ENCODE measurements at regions not wholly inside any gene's neighbourhood (a gene's known extent, or its start where the extent isn't known, plus 50 kb on each side); places are given as distances from the start of the nearest gene placed in this dataset.

DNA sequence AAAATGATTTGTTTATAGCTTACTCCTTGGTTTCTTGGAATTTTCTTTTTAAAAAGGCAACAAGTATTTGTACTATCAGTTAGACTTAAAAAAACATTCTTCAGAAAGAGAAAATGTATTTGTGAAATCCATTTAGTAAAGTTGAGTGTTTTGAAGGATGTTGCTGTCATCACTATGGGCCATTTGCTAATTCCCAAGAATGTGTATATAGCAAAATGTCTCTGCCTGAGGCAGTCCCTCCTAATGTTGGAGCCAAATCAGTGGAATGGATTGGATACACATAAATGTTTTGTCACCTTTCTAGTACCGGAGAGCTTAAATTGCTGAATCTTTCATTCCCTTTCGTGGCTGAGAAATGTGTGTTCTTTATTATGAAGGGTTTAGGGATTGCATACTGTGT lies 890.2 kb upstream of the ZEB2 start:
- H3K9me2 ChIP-seq (ENCODE audit: insufficient read depth), result 0 out of 2 replicates have a peak, but pooled peaks cover 4% of the 10 kb centered on the region
- H3K4me2 ChIP-seq (ENCODE audit: low read length), result no peak overlapping the region
- no peak overlapping the region for H2AFZ ChIP-seq (ENCODE audit: low read depth, low read length, poor library complexity, severe bottlenecking)
- no peaks in the 10 kb centered on the region for H3K4me1 ChIP-seq (ENCODE audit: control insufficient read depth in 1 of 2, insufficient read depth in 2 of 2, low read length in 2 of 2)
- no TSS peak for BruUV-seq (replicated peaks)
- H3K4me3 ChIP-seq (replicated peaks in 1 of 2; ENCODE audit: low read depth in 1 of 2, low read length in 2 of 2), result no peak overlapping the region
- no peaks in the 10 kb centered on the region for H3K9me3 ChIP-seq (ENCODE audit: control insufficient read depth in 1 of 2, insufficient read depth in 1 of 2, low read depth in 1 of 2, low read length in 2 of 2)
- no peaks in the 10 kb centered on the region for H4K20me1 ChIP-seq (ENCODE audit: insufficient read depth)
- no peak overlapping the region for H3K9ac ChIP-seq (ENCODE audit: low read length)
- H3K79me2 ChIP-seq (ENCODE audit: insufficient read depth, low read length), result no peaks in the 10 kb centered on the region
- no peak for DNase-seq (ENCODE audit: low read depth, low spot score)
- ChIA-PET POLR2A (no interaction called here), CTCF (no interaction called here), RAD21 (ENCODE audit: low non-redundant PET in 1 of 2, low total read pairs in 2 of 2, uncharacterized antibody in 2 of 2, unreplicated experiment in 2 of 2) (no interaction called here)
- intact Hi-C loops (cut with micrococcal nuclease), result no loop called here
- no peak for ATAC-seq
- no peaks in the 10 kb centered on the region for H3K27me3 ChIP-seq (ENCODE audit: insufficient read depth, low read length)
- TF ChIP-seq POLR2AphosphoS5 (IDR thresholded peaks at IDR 0.05; ENCODE audit: low read depth, low read length) (no peak), SP1 (IDR thresholded peaks at IDR 0.05; ENCODE audit: low read depth) (no peak), YY1 (IDR thresholded peaks at IDR 0.05; ENCODE audit: extremely low read depth, insufficient replicate concordance, low read depth, low read length) (no peak), ZBTB33 (IDR thresholded peaks at IDR 0.05; ENCODE audit: extremely low read depth, insufficient replicate concordance, low read length) (no peak), SRF (IDR thresholded peaks at IDR 0.05; ENCODE audit: low read depth) (no peak), EZH2 (IDR thresholded peaks at IDR 0.05) (no peak), JUND (IDR thresholded peaks at IDR 0.05) (no peak), TCF7L2 (IDR thresholded peaks at IDR 0.05; ENCODE audit: borderline replicate concordance, extremely low read depth, insufficient read depth, insufficient read length) (no peak), CEBPB (IDR thresholded peaks at IDR 0.05; ENCODE audit: low read depth) (no peak), EZH2phosphoT487 (IDR thresholded peaks at IDR 0.05; ENCODE audit: borderline replicate concordance) (no peak), EGR1 (IDR thresholded peaks at IDR 0.05; ENCODE audit: low read depth) (no peak), RAD21 (IDR thresholded peaks at IDR 0.05; ENCODE audit: low read depth) (no peak), SIN3A (IDR thresholded peaks at IDR 0.05; ENCODE audit: low read depth) (no peak), MAX (IDR thresholded peaks at IDR 0.05) (no peak), FOSL1 (IDR thresholded peaks at IDR 0.05; ENCODE audit: low read depth) (no peak), ELF1 (IDR thresholded peaks at IDR 0.05; ENCODE audit: borderline replicate concordance, low read depth) (no peak), POLR2A (IDR thresholded peaks at IDR 0.05; ENCODE audit: borderline replicate concordance, extremely low read depth, insufficient read depth, insufficient read length) (no peak), ZFX (IDR thresholded peaks at IDR 0.05) (no peak)
- TF ChIP-seq, protein P1, sequence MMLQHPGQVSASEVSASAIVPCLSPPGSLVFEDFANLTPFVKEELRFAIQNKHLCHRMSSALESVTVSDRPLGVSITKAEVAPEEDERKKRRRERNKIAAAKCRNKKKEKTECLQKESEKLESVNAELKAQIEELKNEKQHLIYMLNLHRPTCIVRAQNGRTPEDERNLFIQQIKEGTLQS (IDR thresholded peaks at IDR 0.05), result no peak
- TF ChIP-seq, protein P2, sequence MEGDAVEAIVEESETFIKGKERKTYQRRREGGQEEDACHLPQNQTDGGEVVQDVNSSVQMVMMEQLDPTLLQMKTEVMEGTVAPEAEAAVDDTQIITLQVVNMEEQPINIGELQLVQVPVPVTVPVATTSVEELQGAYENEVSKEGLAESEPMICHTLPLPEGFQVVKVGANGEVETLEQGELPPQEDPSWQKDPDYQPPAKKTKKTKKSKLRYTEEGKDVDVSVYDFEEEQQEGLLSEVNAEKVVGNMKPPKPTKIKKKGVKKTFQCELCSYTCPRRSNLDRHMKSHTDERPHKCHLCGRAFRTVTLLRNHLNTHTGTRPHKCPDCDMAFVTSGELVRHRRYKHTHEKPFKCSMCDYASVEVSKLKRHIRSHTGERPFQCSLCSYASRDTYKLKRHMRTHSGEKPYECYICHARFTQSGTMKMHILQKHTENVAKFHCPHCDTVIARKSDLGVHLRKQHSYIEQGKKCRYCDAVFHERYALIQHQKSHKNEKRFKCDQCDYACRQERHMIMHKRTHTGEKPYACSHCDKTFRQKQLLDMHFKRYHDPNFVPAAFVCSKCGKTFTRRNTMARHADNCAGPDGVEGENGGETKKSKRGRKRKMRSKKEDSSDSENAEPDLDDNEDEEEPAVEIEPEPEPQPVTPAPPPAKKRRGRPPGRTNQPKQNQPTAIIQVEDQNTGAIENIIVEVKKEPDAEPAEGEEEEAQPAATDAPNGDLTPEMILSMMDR (IDR thresholded peaks at IDR 0.05 in 2 of 3, conservative IDR thresholded peaks at IDR 0.05 in 1 of 3; ENCODE audit: borderline replicate concordance in 1 of 3, insufficient read depth in 1 of 3, low read depth in 2 of 3, low read length in 2 of 3), result no peak
- H3K36me3 ChIP-seq (ENCODE audit: control insufficient read depth in 1 of 2, insufficient read depth in 2 of 2, low read length in 2 of 2), result no peaks in the 10 kb centered on the region
- no peak overlapping the region for H3K27ac ChIP-seq (ENCODE audit: low read depth, low read length)
